ENCODE measurements at regions not wholly inside any gene's neighbourhood (a gene's known extent, or its start where the extent isn't known, plus 50 kb on each side); places are given as distances from the start of the nearest gene placed in this dataset.

DNA sequence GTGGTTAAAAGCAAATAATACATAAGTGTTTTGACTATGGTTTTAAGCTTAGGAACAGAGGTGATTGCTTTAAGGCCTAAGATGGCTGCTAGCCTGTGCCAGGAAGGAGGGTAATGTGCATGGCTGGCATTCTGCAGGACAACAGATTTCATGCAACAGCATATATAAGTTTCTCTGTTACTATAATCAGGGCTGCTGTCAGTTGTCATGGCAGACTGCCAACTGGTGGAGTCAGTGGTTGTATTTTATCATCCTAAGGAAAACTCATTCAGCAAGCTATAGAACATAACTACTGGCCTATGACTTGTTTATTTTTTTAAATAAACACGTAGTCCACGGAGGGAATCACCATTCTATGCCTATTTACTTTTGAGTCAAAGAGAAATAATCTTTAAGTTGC lies 77.7 kb upstream of the DCAF8L1 start:
- intact Hi-C loops (cut with micrococcal nuclease), result no loop called here
- Mint-ChIP-seq H3K4me3 (no peak overlapping the region), H3K27me3 (no peaks in the 10 kb centered on the region), H3K27ac (no peak overlapping the region), H3K9me3 (ENCODE audit: insufficient read depth) (no peaks in the 10 kb centered on the region), H3K4me1 (no peaks in the 10 kb centered on the region)
- H4K20me1 ChIP-seq (ENCODE audit: control insufficient read depth, insufficient read depth, low read length, poor library complexity, severe bottlenecking), result no peaks in the 10 kb centered on the region
- no peaks in the 10 kb centered on the region for H3K4me1 ChIP-seq (ENCODE audit: control insufficient read depth in 2 of 2, insufficient read depth in 2 of 2, low read length in 2 of 2)
- H3K4me3 ChIP-seq (ENCODE audit: control extremely low read depth in 1 of 5, extremely low read depth in 1 of 5, insufficient read depth in 1 of 5, low read depth in 2 of 5, low read length in 4 of 5), result no peak overlapping the region
- TF ChIP-seq, protein P1, sequence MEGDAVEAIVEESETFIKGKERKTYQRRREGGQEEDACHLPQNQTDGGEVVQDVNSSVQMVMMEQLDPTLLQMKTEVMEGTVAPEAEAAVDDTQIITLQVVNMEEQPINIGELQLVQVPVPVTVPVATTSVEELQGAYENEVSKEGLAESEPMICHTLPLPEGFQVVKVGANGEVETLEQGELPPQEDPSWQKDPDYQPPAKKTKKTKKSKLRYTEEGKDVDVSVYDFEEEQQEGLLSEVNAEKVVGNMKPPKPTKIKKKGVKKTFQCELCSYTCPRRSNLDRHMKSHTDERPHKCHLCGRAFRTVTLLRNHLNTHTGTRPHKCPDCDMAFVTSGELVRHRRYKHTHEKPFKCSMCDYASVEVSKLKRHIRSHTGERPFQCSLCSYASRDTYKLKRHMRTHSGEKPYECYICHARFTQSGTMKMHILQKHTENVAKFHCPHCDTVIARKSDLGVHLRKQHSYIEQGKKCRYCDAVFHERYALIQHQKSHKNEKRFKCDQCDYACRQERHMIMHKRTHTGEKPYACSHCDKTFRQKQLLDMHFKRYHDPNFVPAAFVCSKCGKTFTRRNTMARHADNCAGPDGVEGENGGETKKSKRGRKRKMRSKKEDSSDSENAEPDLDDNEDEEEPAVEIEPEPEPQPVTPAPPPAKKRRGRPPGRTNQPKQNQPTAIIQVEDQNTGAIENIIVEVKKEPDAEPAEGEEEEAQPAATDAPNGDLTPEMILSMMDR (IDR thresholded peaks at IDR 0.05), result no peak
- no peak for TF ChIP-seq EZH2 (IDR thresholded peaks at IDR 0.05; ENCODE audit: borderline replicate concordance, insufficient read depth, low read depth, low read length, poor library complexity, severe bottlenecking)
- H3K27ac ChIP-seq (ENCODE audit: low read length in 2 of 2), result no peak overlapping the region
- H2AFZ ChIP-seq (ENCODE audit: insufficient read depth, low read depth, low read length, poor library complexity, severe bottlenecking), result no peak overlapping the region
- ChIA-PET POLR2A (no interaction called here), CTCF (no interaction called here)
- H3K79me2 ChIP-seq (ENCODE audit: control insufficient read depth, insufficient read depth, low read length), result no peaks in the 10 kb centered on the region
- H3K27me3 ChIP-seq (replicated peaks in 1 of 4; ENCODE audit: control extremely low read depth in 1 of 4, control insufficient read depth in 3 of 4, insufficient read depth in 4 of 4, low read length in 3 of 4), result no peaks in the 10 kb centered on the region
- no peaks in the 10 kb centered on the region for H3K9me3 ChIP-seq (ENCODE audit: control extremely low read depth in 1 of 3, control insufficient read depth in 2 of 3, insufficient read depth in 1 of 3, low read length in 2 of 3)
- ATAC-seq (ENCODE audit: low read depth) (no peak), DNase-seq (no peak)
- no peaks in the 10 kb centered on the region for H3K36me3 ChIP-seq (replicated peaks in 1 of 2; ENCODE audit: control extremely low read depth in 1 of 2, control insufficient read depth in 1 of 2, extremely low read depth in 1 of 2, insufficient read depth in 2 of 2, low read length in 1 of 2)
- WGBS (ENCODE audit: insufficient coverage), result no CpG with 5 or more reads among the region's 2 CpGs
- H3K4me2 ChIP-seq (replicated peaks; ENCODE audit: low read depth, low read length, poor library complexity, severe bottlenecking), result no peak overlapping the region
- H3K9ac ChIP-seq (ENCODE audit: low read length), result no peak overlapping the region

DNA sequence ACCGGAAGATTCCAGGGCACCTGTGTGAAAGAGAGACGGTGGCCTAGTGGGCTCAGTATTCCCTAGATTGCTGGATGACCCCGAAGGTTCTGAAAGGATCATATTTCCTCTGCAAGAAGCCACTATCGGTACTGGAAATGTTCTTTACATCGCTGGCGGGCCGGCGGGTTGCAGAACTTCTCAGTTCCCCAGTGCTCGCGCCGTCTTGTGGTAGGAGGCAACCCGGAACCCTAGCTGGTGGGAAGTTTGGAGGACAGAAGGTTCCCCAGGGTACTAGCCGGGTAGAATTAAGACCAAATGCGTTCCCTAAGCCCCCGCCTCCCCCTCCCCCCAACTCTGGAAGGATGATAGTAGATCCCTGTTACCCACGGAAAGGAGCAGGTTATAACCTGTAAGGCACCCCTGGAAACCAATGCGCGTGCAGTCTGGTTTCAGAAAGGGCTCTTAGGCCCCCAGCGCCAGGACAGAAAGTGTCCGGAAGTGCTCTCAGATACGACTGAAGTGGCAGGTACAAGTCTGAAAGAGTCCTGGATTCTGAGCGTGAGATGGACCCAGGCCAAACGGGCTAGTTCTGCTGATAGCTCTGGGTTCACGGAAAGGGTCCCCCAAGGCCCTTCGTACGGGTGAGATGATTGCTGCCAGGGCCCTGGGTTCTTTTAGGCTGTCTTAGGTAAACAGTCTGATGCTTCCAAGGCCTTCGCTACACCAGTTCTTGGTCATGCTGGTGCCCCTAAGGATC lies 61.7 kb upstream of the DCAF8L1 start:
- no peak for ATAC-seq (ENCODE audit: low read depth)
- ChIA-PET POLR2A (no interaction called here), CTCF (no interaction called here)
- H3K27ac ChIP-seq (ENCODE audit: low read length in 2 of 2), result no peak overlapping the region
- no peaks in the 10 kb centered on the region for H3K4me1 ChIP-seq (ENCODE audit: control insufficient read depth in 2 of 2, insufficient read depth in 2 of 2, low read length in 2 of 2)
- H3K27ac Mint-ChIP-seq, result no peak overlapping the region
- no peaks in the 10 kb centered on the region for H3K79me2 ChIP-seq (ENCODE audit: control insufficient read depth, insufficient read depth, low read length)
- no peaks in the 10 kb centered on the region for H4K20me1 ChIP-seq (ENCODE audit: control insufficient read depth, insufficient read depth, low read length, poor library complexity, severe bottlenecking)
- no peak overlapping the region for H3K4me3 ChIP-seq (ENCODE audit: control extremely low read depth in 1 of 5, extremely low read depth in 1 of 5, insufficient read depth in 1 of 5, low read depth in 2 of 5, low read length in 4 of 5)
- TF ChIP-seq EZH2 (IDR thresholded peaks at IDR 0.05; ENCODE audit: borderline replicate concordance, insufficient read depth, low read depth, low read length, poor library complexity, severe bottlenecking), result no peak
- TF ChIP-seq, protein P1 (IDR thresholded peaks at IDR 0.05), result no peak
- 92% methylated on average over 15 of the region's 27 CpGs for WGBS (ENCODE audit: insufficient coverage)
- H3K9me3 ChIP-seq (ENCODE audit: control extremely low read depth in 1 of 3, control insufficient read depth in 2 of 3, insufficient read depth in 1 of 3, low read length in 2 of 3), result peaks cover 0 to 13% (median 0%) of the 10 kb centered on the region in 3 donors
- H3K36me3 ChIP-seq (replicated peaks in 1 of 2; ENCODE audit: control extremely low read depth in 1 of 2, control insufficient read depth in 1 of 2, extremely low read depth in 1 of 2, insufficient read depth in 2 of 2, low read length in 1 of 2), result no peaks in the 10 kb centered on the region
- no peaks in the 10 kb centered on the region for H3K27me3 Mint-ChIP-seq
- H3K9ac ChIP-seq (ENCODE audit: low read length), result no peak overlapping the region
- no peak overlapping the region for H2AFZ ChIP-seq (ENCODE audit: insufficient read depth, low read depth, low read length, poor library complexity, severe bottlenecking)
- no peak for DNase-seq
- H3K27me3 ChIP-seq (replicated peaks in 1 of 4; ENCODE audit: control extremely low read depth in 1 of 4, control insufficient read depth in 3 of 4, insufficient read depth in 4 of 4, low read length in 3 of 4), result no peaks in the 10 kb centered on the region
- H3K4me2 ChIP-seq (replicated peaks; ENCODE audit: low read depth, low read length, poor library complexity, severe bottlenecking), result no peak overlapping the region
- H3K4me1 Mint-ChIP-seq, result no peaks in the 10 kb centered on the region
- H3K9me3 Mint-ChIP-seq (ENCODE audit: insufficient read depth), result no peaks in the 10 kb centered on the region
- intact Hi-C loops (cut with micrococcal nuclease), result no loop called here
- no peak overlapping the region for H3K4me3 Mint-ChIP-seq
